HCT116 (cell line): ENCODE measurements at regions not wholly inside any gene's neighbourhood (a gene's known extent, or its start where the extent isn't known, plus 50 kb on each side); places are given as distances from the start of the nearest gene placed in this dataset.

Experiments
- ATAC-seq: fragments of 200-7000 bp; cut with Tn5 transposase; 2 replicates; pipeline ENCODE4 v1.9.1; 2020; ENCODE audit warnings: mild to moderate bottlenecking, moderate library complexity
- BruUV-seq: library from RNA; stranded (reverse); fragments of 400-500 nt; replicated peaks from 2 replicates; lab custom pipeline; 2021; lab: Mats Ljungman, UMichigan
- CTCF ChIA-PET: fragments of 300-600 bp; sonication (Branson Sonifier 250); formaldehyde crosslinking; loops from one replicate; lab custom pipeline; 2021; ENCODE audit warnings: antibody characterized with exemption; lab: Charles Lee
- POLR2A ChIA-PET: fragments of 300-600, 350-600 bp; sonication (Branson Sonifier 250); formaldehyde crosslinking; loops from one replicate; lab custom pipeline; 2021; ENCODE audit warnings: antibody characterized with exemption; lab: Charles Lee
- RAD21 ChIA-PET, 2 experiments: fragments of 300-600 bp; sonication (Branson Sonifier 250); formaldehyde crosslinking; loops; one replicate each; lab custom pipeline; 2023; ENCODE audit warnings: low total read pairs in 2 of 2; ENCODE audit not compliant: uncharacterized antibody in 2 of 2, unreplicated experiment in 2 of 2, low non-redundant PET in 1 of 2; lab: Charles Lee
- DNase-seq: peaks from one replicate; pipeline ENCODE4 v3.0.0-alpha.2; 2010; ENCODE audit warnings: low read depth, low spot score
- H2AFZ ChIP-seq: fragments of 200-600 bp; shearing (Covaris generic), sonication (generic); 2 replicates; pipeline ENCODE4 v1.6.1; 2017; ENCODE audit warnings: low read depth, mixed run types, mixed read lengths, antibody characterized with exemption, low read length; ENCODE audit not compliant: poor library complexity, severe bottlenecking
- H3K27ac ChIP-seq: 2 replicates; pipeline ENCODE4 v1.5.1; 2012; ENCODE audit warnings: low read depth, low read length
- H3K27me3 ChIP-seq: fragments of 200-600 bp; sonication (generic); 2 replicates; pipeline ENCODE4 v1.6.1; 2016; ENCODE audit warnings: mixed run types, low read length, mixed read lengths; ENCODE audit not compliant: insufficient read depth
- H3K36me3 ChIP-seq, 2 experiments: fragments of 200-500 bp in 1 of 2; fragments of 200-600 bp in 1 of 2; sonication (Bioruptor generic) in 1 of 2; sonication (generic) in 1 of 2; 2 replicates each; pipeline versions ENCODE4 v1.5.1 to v1.6.1; 2014 to 2016; ENCODE audit warnings: low read length in 2 of 2, inconsistent platforms in 1 of 2, mixed read lengths in 1 of 2, mixed run types in 1 of 2; ENCODE audit not compliant: insufficient read depth in 2 of 2, control insufficient read depth in 1 of 2
- H3K4me1 ChIP-seq, 2 experiments: fragments of 200-600 bp in 1 of 2; sonication (generic) in 1 of 2; 2 replicates each; pipeline versions ENCODE4 v1.5.1 to v1.6.1; 2012 to 2017; ENCODE audit warnings: low read length in 2 of 2, inconsistent platforms in 1 of 2, mild to moderate bottlenecking in 1 of 2, mixed read lengths in 1 of 2, mixed run types in 1 of 2, moderate library complexity in 1 of 2; ENCODE audit not compliant: insufficient read depth in 2 of 2, control insufficient read depth in 1 of 2
- H3K4me2 ChIP-seq: fragments of 200-600 bp; sonication (generic); 2 replicates; pipeline ENCODE4 v1.6.1; 2017; ENCODE audit warnings: mixed run types, low read length, mixed read lengths
- H3K4me3 ChIP-seq, 2 experiments: fragments of 200-600 bp in 1 of 2; sonication (generic) in 1 of 2; replicated peaks in 1 of 2; 2 replicates each; pipeline ENCODE4 v1.5.1; 2011 to 2016; ENCODE audit warnings: low read length in 2 of 2, control low read depth in 1 of 2, low read depth in 1 of 2, mild to moderate bottlenecking in 1 of 2, mixed read lengths in 1 of 2, mixed run types in 1 of 2
- H3K79me2 ChIP-seq: fragments of 200-600 bp; sonication (generic); 2 replicates; pipeline ENCODE4 v1.6.1; 2017; ENCODE audit warnings: mild to moderate bottlenecking, mixed run types, low read length, moderate library complexity, mixed read lengths; ENCODE audit not compliant: insufficient read depth
- H3K9ac ChIP-seq: fragments of 200-600 bp; sonication (generic); 2 replicates; pipeline ENCODE4 v1.6.1; 2016; ENCODE audit warnings: low read length, mixed read lengths
- H3K9me2 ChIP-seq: fragments of 200-600 bp; sonication (generic), shearing (Covaris generic); 2 replicates; pipeline ENCODE4 v1.6.1; 2017; ENCODE audit warnings: mixed run types, mild to moderate bottlenecking, moderate library complexity; ENCODE audit not compliant: insufficient read depth
- H3K9me3 ChIP-seq, 2 experiments: fragments of 200-500 bp in 1 of 2; fragments of 200-600 bp in 1 of 2; sonication (Bioruptor generic) in 1 of 2; sonication (generic) in 1 of 2; 2 replicates each; pipeline ENCODE4 v1.6.1; 2014 to 2017; ENCODE audit warnings: low read length in 2 of 2, mixed read lengths in 2 of 2, inconsistent platforms in 1 of 2, low read depth in 1 of 2, mild to moderate bottlenecking in 1 of 2, mixed run types in 1 of 2, moderate library complexity in 1 of 2; ENCODE audit not compliant: control insufficient read depth in 1 of 2, insufficient read depth in 1 of 2
- H4K20me1 ChIP-seq: fragments of 200-600 bp; sonication (generic), shearing (Covaris generic); 2 replicates; pipeline ENCODE4 v1.6.1; 2017; ENCODE audit warnings: mixed run types, mild to moderate bottlenecking, moderate library complexity; ENCODE audit not compliant: insufficient read depth
- ATF3 ChIP-seq: IDR thresholded peaks from 2 replicates; pipeline ENCODE4 v1.6.1; 2012
- CBX3 ChIP-seq: IDR thresholded peaks from 2 replicates; pipeline ENCODE4 v1.6.1; 2012; ENCODE audit warnings: low read depth
- ELF1 ChIP-seq: IDR thresholded peaks from 2 replicates; pipeline ENCODE4 v1.6.1; 2012; ENCODE audit warnings: low read depth, borderline replicate concordance
- EZH2phosphoT487 ChIP-seq: fragments of 200-600 bp; IDR thresholded peaks from 2 replicates; pipeline ENCODE4 v1.6.1; 2018; ENCODE audit warnings: antibody characterized with exemption, borderline replicate concordance
- MAX ChIP-seq: IDR thresholded peaks from 2 replicates; pipeline ENCODE4 v1.6.1; 2012
- POLR2A ChIP-seq: IDR thresholded peaks from 2 replicates; pipeline ENCODE4 v1.7.0; 2011; ENCODE audit warnings: borderline replicate concordance; ENCODE audit not compliant: insufficient read depth, insufficient read length; ENCODE audit errors: extremely low read depth
- POLR2AphosphoS5 ChIP-seq: IDR thresholded peaks from 2 replicates; pipeline ENCODE4 v1.6.1; 2011; ENCODE audit warnings: mild to moderate bottlenecking, low read depth, low read length, moderate library complexity
- RAD21 ChIP-seq: IDR thresholded peaks from 2 replicates; pipeline ENCODE4 v1.6.1; 2012; ENCODE audit warnings: low read depth, mild to moderate bottlenecking
- REST ChIP-seq: IDR thresholded peaks from 2 replicates; pipeline ENCODE4 v1.6.1; 2012; ENCODE audit warnings: low read depth
- YY1 ChIP-seq: IDR thresholded peaks from 2 replicates; pipeline ENCODE4 v1.6.1; 2011; ENCODE audit warnings: low read length, low read depth, moderate library complexity, mild to moderate bottlenecking; ENCODE audit not compliant: insufficient replicate concordance; ENCODE audit errors: extremely low read depth
- ZFX ChIP-seq: fragments of 450-650 bp; IDR thresholded peaks from 2 replicates; pipeline ENCODE4 v1.6.1; 2017
- intact Hi-C: fragments of 100-400 bp; cut with micrococcal nuclease; formaldehyde crosslinking; loops from 2 replicates; pipeline ENCODE4 v1.10.0; 2022

- no peak for TF ChIP-seq REST
- TF ChIP-seq EZH2phosphoT487 = no peak
- TF ChIP-seq ZFX = no peak
- no peak for TF ChIP-seq ELF1
Measured at GRCh38 chr3:144893980-144894379, 922.4 kb downstream of the DIPK2A start (continued).

GRCh38 chr3:144894576-144894975 is 923.0 kb downstream of the DIPK2A start:
- DNase-seq (no peak), ATAC-seq (no peak)
- ChIA-PET CTCF (no interaction called here), RAD21 (no interaction called here), POLR2A (no interaction called here)
- TF ChIP-seq CBX3 = no peak
- TF ChIP-seq MAX = no peak
- TF ChIP-seq POLR2A = no peak
- TF ChIP-seq RAD21 = no peak
- no peak for TF ChIP-seq ATF3
- no peak for TF ChIP-seq POLR2AphosphoS5
- TF ChIP-seq YY1 = no peak
- no peak for TF ChIP-seq ZFX
- Histone ChIP-seq H3K79me2 (no peaks in the 10 kb centered on the region), H3K4me2 (no peak overlapping the region), H3K27ac (no peak overlapping the region), H3K9ac (no peak overlapping the region), H3K9me3 (no peaks in the 10 kb centered on the region), H3K36me3 (no peaks in the 10 kb centered on the region), H3K4me1 (no peaks in the 10 kb centered on the region), H4K20me1 (no peaks in the 10 kb centered on the region; the same call in 1 of the 2 replicates), H3K9me2 (no peaks in the 10 kb centered on the region), H3K4me3 (no peak overlapping the region), H2AFZ (no peak overlapping the region), H3K27me3 (no peaks in the 10 kb centered on the region)
- BruUV-seq = no TSS peak
- intact Hi-C loops = no loop called here
